GM12864 (cell line): ENCODE measurements at regions not wholly inside any gene's neighbourhood (a gene's known extent, or its start where the extent isn't known, plus 50 kb on each side); places are given as distances from the start of the nearest gene placed in this dataset.

ENCODE experiments used
- DNase-seq: peaks from one replicate; pipeline ENCODE4 v3.0.0-alpha.2; 2011; ENCODE audit warnings: low read depth
- H3K4me3 ChIP-seq: 2 replicates; pipeline ENCODE4 v1.5.1; 2011; ENCODE audit warnings: mild to moderate bottlenecking, low read depth, low read length, control low read depth
- TF ChIP-seq, protein P1 (sequence below): IDR thresholded peaks from 2 replicates; pipeline ENCODE4 v1.5.1; 2011; ENCODE audit warnings: low read depth, mild to moderate bottlenecking, moderate library complexity, low read length, control low read depth, inconsistent platforms; ENCODE audit errors: missing control alignments

DNA sequence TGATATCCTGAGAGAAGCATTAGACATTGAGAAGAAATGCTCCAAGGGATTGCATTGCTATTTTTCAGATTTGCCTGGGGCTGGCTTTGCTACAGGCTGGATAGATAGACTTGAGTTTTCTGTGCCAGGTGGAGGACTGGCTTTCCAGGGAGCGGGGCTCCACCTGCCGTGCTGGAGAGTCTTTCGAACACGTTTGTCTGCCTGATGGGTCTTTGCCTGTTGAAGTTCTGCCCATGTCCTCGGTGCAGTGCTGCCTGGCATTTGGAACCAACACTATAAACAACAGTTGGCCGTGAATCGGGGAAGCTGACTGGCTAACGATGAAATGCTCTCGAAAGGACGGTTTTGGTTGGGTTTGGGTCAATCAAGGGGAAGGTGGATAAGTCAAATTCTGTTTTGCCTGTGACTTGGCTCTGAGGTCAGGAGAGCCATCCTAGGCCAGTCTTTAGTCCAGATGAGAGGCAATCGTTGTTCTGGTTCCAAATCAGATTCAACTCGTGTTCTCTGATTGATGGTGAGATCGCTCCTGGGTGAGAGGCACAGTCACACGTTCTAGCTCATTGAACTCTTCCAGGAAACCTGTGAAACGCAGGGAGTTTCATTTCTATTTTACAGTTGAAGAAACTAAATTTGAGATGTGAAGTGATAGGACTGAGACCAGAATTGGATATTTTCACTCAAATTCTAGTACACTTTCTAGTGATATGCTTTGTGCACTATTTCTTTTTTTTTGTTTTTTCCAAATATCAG, 599.0 kb downstream of the TYW1 start:
- H3K4me3 ChIP-seq = no peak overlapping the region
- TF ChIP-seq, protein P1, sequence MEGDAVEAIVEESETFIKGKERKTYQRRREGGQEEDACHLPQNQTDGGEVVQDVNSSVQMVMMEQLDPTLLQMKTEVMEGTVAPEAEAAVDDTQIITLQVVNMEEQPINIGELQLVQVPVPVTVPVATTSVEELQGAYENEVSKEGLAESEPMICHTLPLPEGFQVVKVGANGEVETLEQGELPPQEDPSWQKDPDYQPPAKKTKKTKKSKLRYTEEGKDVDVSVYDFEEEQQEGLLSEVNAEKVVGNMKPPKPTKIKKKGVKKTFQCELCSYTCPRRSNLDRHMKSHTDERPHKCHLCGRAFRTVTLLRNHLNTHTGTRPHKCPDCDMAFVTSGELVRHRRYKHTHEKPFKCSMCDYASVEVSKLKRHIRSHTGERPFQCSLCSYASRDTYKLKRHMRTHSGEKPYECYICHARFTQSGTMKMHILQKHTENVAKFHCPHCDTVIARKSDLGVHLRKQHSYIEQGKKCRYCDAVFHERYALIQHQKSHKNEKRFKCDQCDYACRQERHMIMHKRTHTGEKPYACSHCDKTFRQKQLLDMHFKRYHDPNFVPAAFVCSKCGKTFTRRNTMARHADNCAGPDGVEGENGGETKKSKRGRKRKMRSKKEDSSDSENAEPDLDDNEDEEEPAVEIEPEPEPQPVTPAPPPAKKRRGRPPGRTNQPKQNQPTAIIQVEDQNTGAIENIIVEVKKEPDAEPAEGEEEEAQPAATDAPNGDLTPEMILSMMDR = no peak
- no peak for DNase-seq

DNA sequence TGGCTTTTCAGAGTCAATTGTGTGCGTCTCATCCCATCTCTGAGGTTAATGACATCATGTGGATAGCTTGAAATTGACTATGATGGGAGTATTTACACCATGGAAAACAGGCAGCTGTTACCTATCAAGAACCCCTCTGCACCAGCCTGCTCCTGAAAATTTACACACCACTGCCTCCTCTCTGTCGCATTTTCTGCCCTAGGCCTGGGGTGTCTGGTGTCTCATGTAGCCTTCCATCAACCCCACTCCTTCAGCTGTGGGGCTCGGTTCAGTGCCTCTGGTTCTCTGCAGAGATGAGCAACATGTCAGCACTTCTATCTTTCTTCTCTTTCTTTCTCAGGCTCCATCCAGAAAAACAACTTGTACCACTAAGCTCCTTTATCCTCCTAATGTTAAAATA, 600.5 kb downstream of the TYW1 start:
- no peak overlapping the region for H3K4me3 ChIP-seq
- DNase-seq = no peak
- TF ChIP-seq, protein P1 = no peak

DNA sequence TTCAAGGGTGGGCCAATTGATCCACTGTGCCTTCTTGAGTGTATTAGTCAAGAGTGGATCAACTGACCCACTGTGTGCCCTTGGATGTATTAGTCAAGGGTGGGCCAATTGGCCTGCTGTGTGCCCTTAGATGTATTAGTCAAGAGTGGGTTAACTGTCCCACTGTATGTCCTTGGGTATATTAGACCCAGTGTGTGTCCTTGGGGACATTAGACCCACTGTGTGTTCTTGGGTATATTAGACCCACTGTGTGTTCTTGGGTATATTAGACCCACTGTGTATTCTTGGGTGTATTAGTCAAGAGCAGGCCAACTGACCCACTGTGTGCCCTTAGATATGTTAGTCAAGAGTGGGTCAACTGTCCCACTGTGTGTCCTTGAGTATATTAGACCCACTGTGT, 601.8 kb downstream of the TYW1 start:
- H3K4me3 ChIP-seq = no peak overlapping the region
- TF ChIP-seq, protein P1 = no peak
- no peak for DNase-seq

DNA sequence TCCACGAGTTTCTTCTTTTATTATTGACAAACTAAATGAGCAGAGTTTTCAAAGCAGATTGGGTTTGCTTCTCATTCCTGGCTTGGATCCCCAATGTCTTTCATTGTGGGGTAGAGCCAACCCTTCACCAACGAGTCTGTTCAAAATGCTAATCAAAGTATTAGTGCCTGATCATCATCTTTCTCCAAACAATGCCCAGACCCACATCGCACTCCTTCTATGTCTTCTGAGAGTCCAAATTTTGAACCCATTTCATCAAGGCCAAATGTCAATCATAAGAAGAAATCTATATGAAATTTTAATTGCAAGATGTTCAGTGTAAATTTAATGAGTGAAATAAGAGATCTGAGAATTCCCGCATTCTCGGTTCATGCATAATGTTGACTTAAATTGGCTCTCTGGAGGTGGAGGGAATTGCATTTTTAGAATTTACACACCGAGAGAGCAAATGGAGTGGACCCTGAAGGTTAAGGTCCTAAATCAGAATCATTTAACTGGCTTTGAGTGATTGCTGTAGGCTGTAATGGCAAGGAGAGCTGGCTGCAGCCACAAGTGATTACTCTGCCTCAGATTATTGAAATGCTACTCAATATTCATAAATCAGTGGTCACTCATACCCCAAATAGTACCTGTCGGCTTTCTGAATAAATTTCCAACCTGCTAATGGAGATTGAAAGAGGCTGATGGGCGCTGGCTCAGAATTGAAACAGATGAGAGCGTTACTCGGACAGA, 602.9 kb downstream of the TYW1 start:
- no peak for DNase-seq
- H3K4me3 ChIP-seq = no peak overlapping the region
- TF ChIP-seq, protein P1 = no peak

DNA sequence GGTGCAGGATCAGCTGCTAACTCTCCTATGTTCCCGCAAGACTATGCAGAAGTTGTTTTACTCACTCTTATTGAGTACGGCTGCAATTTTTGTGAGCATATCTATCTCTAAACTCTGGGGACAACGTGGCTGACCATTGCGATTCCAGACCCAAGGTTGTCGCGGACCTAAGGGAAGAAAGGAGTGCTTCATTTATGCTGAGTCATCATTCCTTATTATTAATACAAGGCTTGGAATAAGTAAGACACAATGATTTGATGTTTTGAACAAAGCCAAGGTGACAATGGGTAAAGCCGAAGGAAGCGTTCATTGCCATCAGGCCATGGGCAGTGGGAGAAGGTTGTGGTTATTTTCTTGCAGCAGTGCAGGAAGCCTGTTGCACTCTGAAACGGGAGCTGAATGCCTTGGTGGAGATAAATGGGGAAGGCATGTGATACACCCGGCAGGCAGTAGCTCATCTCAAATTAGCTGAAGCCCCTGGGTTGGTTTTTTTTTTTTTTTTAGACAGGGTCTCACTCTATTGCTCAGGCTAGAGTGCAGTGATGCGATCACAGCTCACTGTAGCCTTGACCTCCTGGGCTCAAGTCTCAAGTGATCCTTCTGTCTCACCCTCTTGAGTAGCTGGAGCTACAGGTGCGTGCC, 605.7 kb downstream of the TYW1 start:
- DNase-seq = no peak
- TF ChIP-seq, protein P1 = no peak

DNA sequence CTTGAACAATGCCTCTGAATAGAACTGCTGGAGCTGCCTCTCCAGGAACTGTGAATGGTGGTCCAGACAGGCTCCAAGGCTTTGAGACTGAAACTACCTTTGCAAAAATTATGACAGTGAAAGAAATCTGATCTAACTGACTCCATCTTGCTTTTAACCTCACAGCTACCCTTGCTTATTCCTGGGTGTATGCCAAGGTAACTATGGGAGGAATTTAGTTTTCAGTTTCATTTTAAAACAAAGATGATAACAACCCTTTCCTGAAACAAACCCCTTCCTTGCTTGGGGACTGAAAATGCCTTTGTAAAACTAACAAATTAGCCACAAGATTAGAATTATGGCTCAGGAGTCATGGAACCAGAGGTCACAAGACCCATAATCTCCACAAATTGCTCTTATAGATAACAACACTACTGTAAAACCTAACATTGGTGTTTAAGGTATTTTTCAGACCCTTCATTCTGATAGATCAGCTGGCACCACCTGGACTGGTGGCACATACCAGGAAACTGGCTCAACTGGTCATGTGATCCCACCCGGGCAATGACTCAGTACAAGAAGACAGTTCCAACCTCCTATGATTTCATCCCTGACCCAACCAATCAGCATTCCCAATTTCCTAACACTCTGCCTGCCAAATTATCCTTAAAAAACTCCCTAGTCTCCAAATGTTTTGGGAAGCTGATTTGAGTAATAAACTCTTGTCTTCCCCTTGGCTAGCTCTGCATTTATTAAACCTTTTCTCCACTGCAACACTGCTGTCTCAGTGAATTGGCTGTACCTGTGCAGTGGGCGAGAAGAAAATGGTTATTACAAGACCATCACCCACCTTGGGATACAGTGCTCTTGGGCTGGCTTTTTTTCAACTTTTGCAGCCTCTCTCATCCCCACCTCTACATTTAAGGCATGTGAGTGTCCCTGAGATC, 608.1 kb downstream of the TYW1 start:
- H3K4me3 ChIP-seq = no peak overlapping the region
- no peak for DNase-seq
- TF ChIP-seq, protein P1 = no peak

More for the DNA sequence above, 605.7 kb downstream of the TYW1 start:
- H3K4me3 ChIP-seq = no peak overlapping the region
